Upper lobe of left lung (tissue), 4 donors: ENCODE measurements at regions not wholly inside any gene's neighbourhood (a gene's known extent, or its start where the extent isn't known, plus 50 kb on each side); places are given as distances from the start of the nearest gene placed in this dataset.

Experiments
- EP300 ChIP-seq, 4 donors: sonication (generic); formaldehyde crosslinking; IDR thresholded peaks; one replicate each; pipeline ENCODE4 v1.5.1; 2017; ENCODE audit warnings: antibody characterized with exemption in 4 of 4, control low read depth in 2 of 4
- POLR2A ChIP-seq, 4 donors: fragments of 450-650 bp; IDR thresholded peaks; one replicate each; pipeline ENCODE4 v1.5.1; 2016 to 2017; ENCODE audit warnings: antibody characterized with exemption in 4 of 4, mild to moderate bottlenecking in 2 of 4
- POLR2AphosphoS5 ChIP-seq, 2 donors: sonication (generic); formaldehyde crosslinking; IDR thresholded peaks; one replicate each; pipeline ENCODE4 v1.5.1; 2017; ENCODE audit warnings: antibody characterized with exemption in 2 of 2
- TF ChIP-seq, protein P1 (sequence below), 6 experiments: fragments of 450-650 bp in 4 of 6; fragments of 200-600 bp in 2 of 6; sonication (generic) in 2 of 6; IDR thresholded peaks; one replicate each; pipeline ENCODE4 v1.5.1; 2016 to 2019; ENCODE audit warnings: antibody characterized with exemption in 6 of 6

DNA sequence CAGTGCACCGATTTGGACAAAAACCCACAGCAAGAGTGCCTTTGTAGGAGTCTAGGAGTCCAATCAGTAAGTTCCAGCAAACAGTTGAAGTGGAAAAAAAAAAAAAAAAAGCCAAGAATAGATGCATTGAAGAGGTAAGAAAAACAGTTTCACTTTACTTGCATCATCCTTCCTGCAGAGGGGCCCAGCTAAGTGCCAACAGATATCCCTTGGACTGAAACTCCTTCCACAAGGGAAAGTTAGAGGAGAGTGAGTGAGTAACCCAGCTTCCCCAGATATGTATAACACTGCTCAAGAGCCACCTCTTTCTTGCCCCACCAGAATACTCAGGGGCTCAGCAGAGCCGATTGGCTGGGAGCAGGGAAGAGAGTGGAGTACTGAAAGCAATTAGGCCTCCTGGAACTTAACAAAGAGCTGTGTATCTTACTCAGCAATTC lies 617.7 kb upstream of the SMIM31 start:
- TF ChIP-seq, protein P1, sequence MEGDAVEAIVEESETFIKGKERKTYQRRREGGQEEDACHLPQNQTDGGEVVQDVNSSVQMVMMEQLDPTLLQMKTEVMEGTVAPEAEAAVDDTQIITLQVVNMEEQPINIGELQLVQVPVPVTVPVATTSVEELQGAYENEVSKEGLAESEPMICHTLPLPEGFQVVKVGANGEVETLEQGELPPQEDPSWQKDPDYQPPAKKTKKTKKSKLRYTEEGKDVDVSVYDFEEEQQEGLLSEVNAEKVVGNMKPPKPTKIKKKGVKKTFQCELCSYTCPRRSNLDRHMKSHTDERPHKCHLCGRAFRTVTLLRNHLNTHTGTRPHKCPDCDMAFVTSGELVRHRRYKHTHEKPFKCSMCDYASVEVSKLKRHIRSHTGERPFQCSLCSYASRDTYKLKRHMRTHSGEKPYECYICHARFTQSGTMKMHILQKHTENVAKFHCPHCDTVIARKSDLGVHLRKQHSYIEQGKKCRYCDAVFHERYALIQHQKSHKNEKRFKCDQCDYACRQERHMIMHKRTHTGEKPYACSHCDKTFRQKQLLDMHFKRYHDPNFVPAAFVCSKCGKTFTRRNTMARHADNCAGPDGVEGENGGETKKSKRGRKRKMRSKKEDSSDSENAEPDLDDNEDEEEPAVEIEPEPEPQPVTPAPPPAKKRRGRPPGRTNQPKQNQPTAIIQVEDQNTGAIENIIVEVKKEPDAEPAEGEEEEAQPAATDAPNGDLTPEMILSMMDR (IDR thresholded peaks at IDR 0.05): no peak
- TF ChIP-seq POLR2A (IDR thresholded peaks at IDR 0.05): no peak
- TF ChIP-seq POLR2AphosphoS5 (IDR thresholded peaks at IDR 0.05): no peak
- no peak for TF ChIP-seq EP300 (IDR thresholded peaks at IDR 0.05)
